GM13977 (cell line): ENCODE measurements at regions not wholly inside any gene's neighbourhood (a gene's known extent, or its start where the extent isn't known, plus 50 kb on each side); places are given as distances from the start of the nearest gene placed in this dataset.

Source experiments
- DNase-seq: peaks from one replicate; pipeline ENCODE4 v3.0.0; 2012; ENCODE audit warnings: low spot score
- CTCF ChIP-seq: IDR thresholded peaks from 2 replicates; pipeline ENCODE4 v1.5.1; 2012; ENCODE audit warnings: mild to moderate bottlenecking, control low read depth; ENCODE audit not compliant: insufficient read depth; ENCODE audit errors: extremely low read depth, missing control alignments
- in situ Hi-C: fragments of 300-500 bp; cut with MboI; formaldehyde crosslinking; loops from one replicate; pipeline ENCODE4 v1.12.0; 2022; ENCODE audit warnings: low sequenced_read_pairs, low pct_unique_long_range_greater_than_20kb, mixed read lengths, inconsistent platforms; ENCODE audit not compliant: unreplicated experiment

GRCh38 chr3:107085261-107085660, 292.0 kb upstream of the CCDC54 start:
- DNase-seq = no peak
- in situ Hi-C loops = no loop called here

GRCh38 chr3:107092121-107092520, 285.1 kb upstream of the CCDC54 start:
- in situ Hi-C loops = no loop called here
- no peak for TF ChIP-seq CTCF
- DNase-seq = no peak

More at GRCh38 chr3:107085261-107085660, 292.0 kb upstream of the CCDC54 start:
- TF ChIP-seq CTCF = no peak

GRCh38 chr3:107098864-107099263, 278.4 kb upstream of the CCDC54 start:
- DNase-seq = no peak
- TF ChIP-seq CTCF = no peak

GRCh38 chr3:107100137-107100536, 277.1 kb upstream of the CCDC54 start:
- in situ Hi-C loops = no loop called here
- DNase-seq = no peak
- TF ChIP-seq CTCF = no peak

More at GRCh38 chr3:107098864-107099263, 278.4 kb upstream of the CCDC54 start:
- in situ Hi-C loops = no loop called here

GRCh38 chr3:107100573-107100972, 276.7 kb upstream of the CCDC54 start:
- in situ Hi-C loops = no loop called here
- no peak for TF ChIP-seq CTCF
- no peak for DNase-seq

GRCh38 chr3:107103786-107104185, 273.5 kb upstream of the CCDC54 start:
- in situ Hi-C loops = no loop called here
- TF ChIP-seq CTCF = no peak
- DNase-seq = no peak

- DNase-seq = no peak
- no peak for TF ChIP-seq CTCF
These were observed 270.9 kb upstream of the CCDC54 start for GRCh38 chr3:107106316-107106715.

More at GRCh38 chr3:107106316-107106715, 270.9 kb upstream of the CCDC54 start:
- in situ Hi-C loops = no loop called here
